Ascending aorta (tissue), 2 donors: ENCODE measurements at regions not wholly inside any gene's neighbourhood (a gene's known extent, or its start where the extent isn't known, plus 50 kb on each side); places are given as distances from the start of the nearest gene placed in this dataset.

Experiments used
- DNase-seq, 2 donors: peaks; one replicate each; pipeline ENCODE4 v3.0.0-alpha.2; 2019; ENCODE audit warnings: low spot score in 2 of 2
- H3K27ac ChIP-seq, 2 donors: fragments of 200-600 bp; sonication (generic); one replicate each; pipeline ENCODE4 v1.5.1; 2016 to 2017; ENCODE audit warnings: mild to moderate bottlenecking in 1 of 2
- H3K27me3 ChIP-seq: fragments of 200-600 bp; sonication (generic); one replicate; pipeline ENCODE4 v1.5.1; 2017
- H3K36me3 ChIP-seq, 2 donors: fragments of 200-600 bp; sonication (generic); one replicate each; pipeline ENCODE4 v1.5.1; 2016
- H3K4me1 ChIP-seq, 2 donors: fragments of 200-600 bp; sonication (generic); one replicate each; pipeline ENCODE4 v1.5.1; 2016 to 2017; ENCODE audit warnings: mild to moderate bottlenecking in 1 of 2
- H3K4me3 ChIP-seq, 2 donors: fragments of 200-600 bp; sonication (generic); one replicate each; pipeline ENCODE4 v1.5.1; 2016 to 2017; ENCODE audit warnings: mild to moderate bottlenecking in 1 of 2
- H3K9me3 ChIP-seq, 2 donors: fragments of 200-600 bp; sonication (generic); one replicate each; pipeline ENCODE4 v1.5.1; 2016
- CTCF ChIP-seq, 3 experiments: fragments of 200-600 bp in 2 of 3; fragments of 450-650 bp in 1 of 3; sonication (generic) in 2 of 3; IDR thresholded peaks; one replicate each; pipeline ENCODE4 v1.5.1; 2016 to 2019; ENCODE audit warnings: antibody characterized with exemption in 3 of 3, mild to moderate bottlenecking in 1 of 3, moderate library complexity in 1 of 3
- intact Hi-C: fragments of 100-400 bp; cut with DNase I; formaldehyde crosslinking; loops from one replicate; pipeline ENCODE4 v1.15.1; 2023

- H3K4me1 ChIP-seq, result peaks cover 6 to 15% of the 10 kb centered on the region in 2 donors
- no peak overlapping the region for H3K4me3 ChIP-seq
- no peak for TF ChIP-seq CTCF (IDR thresholded peaks at IDR 0.05)
- no peaks in the 10 kb centered on the region for H3K36me3 ChIP-seq
- no peak overlapping the region for H3K27ac ChIP-seq
- H3K27me3 ChIP-seq, result no peaks in the 10 kb centered on the region
- no peaks in the 10 kb centered on the region for H3K9me3 ChIP-seq
- no peak for DNase-seq
- intact Hi-C loops, result no loop called here
Measured at GRCh38 chr1:232139444-232139843, 490.5 kb downstream of the SIPA1L2 start.

DNA sequence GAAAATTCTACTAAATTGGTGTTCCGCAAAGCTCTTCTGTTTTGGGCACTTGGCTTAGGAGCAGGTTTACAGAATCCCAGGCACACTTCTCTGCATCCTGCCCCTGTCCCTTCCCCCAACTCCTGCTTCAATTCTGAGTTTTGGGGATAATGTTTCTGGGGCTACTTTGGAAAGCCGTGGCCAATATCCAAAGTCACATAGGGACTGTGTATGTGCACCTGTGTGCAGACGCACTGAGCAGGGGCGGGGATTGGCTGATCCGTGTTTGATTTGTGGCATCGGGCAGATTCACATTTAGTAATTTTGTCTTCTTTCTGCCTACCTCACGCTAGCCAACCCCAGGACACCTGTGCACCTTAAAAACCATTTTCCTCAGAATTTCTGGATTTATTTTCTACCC, 491.9 kb downstream of the SIPA1L2 start:
- Histone ChIP-seq H3K4me1 (peaks cover 0 to 4% of the 10 kb centered on the region in 2 donors), H3K27ac (no peak overlapping the region), H3K4me3 (no peak overlapping the region), H3K9me3 (no peaks in the 10 kb centered on the region), H3K27me3 (no peaks in the 10 kb centered on the region), H3K36me3 (no peaks in the 10 kb centered on the region)
- no peak for DNase-seq
- no peak for TF ChIP-seq CTCF (IDR thresholded peaks at IDR 0.05)
- intact Hi-C loops, result no loop called here

- no peaks in the 10 kb centered on the region for H3K36me3 ChIP-seq
- H3K27ac ChIP-seq, result no peak overlapping the region
- no peaks in the 10 kb centered on the region for H3K9me3 ChIP-seq
- no peaks in the 10 kb centered on the region for H3K4me1 ChIP-seq
- no peak for DNase-seq
- H3K4me3 ChIP-seq, result no peak overlapping the region
- H3K27me3 ChIP-seq, result no peaks in the 10 kb centered on the region
- intact Hi-C loops, result no loop called here
- TF ChIP-seq CTCF (IDR thresholded peaks at IDR 0.05), result no peak
Measured at GRCh38 chr1:232137066-232137465, 492.9 kb downstream of the SIPA1L2 start.

DNA sequence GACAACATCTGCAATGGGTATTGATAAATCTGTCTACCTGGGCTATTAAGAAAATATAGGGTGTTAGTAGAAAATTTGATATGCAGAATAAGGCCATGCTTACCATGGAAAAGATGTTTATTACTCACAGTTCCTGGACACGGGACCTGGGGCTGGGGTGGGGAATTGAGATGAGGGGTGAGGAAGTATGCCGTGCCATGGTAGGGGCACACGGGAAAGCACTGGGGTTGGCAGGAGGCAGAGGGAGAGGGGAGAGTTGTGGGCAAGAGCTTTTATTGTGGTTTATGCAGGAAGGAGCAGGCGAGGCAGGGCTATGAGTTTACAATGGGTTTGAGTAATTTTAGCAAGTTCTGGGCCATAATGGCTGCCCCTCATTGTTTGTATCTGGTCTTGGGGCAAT, 493.8 kb downstream of the SIPA1L2 start:
- Histone ChIP-seq H3K4me3 (no peak overlapping the region), H3K27ac (no peak overlapping the region), H3K9me3 (no peaks in the 10 kb centered on the region), H3K27me3 (no peaks in the 10 kb centered on the region), H3K36me3 (no peaks in the 10 kb centered on the region), H3K4me1 (no peaks in the 10 kb centered on the region)
- DNase-seq, result no peak
- intact Hi-C loops, result no loop called here
- no peak for TF ChIP-seq CTCF (IDR thresholded peaks at IDR 0.05)

DNA sequence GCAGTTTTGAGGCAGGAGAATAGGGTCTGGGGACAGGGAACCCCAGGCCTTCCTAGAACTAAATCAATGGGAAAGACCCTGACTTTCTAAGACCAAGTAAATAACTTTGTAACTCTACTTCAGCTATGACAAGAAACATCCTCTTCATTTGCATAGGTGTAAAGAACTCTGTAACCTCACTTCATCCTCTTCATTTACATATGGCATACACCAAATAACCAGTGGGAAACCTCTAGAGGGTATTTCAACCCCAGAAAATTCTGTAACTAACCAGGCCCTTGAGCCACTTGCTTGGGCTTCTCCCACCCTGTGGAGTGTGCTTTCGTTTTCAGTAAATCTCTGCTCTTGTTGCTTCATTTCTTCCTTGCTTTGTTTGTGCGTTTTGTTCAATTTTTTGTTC, 495.6 kb downstream of the SIPA1L2 start:
- no peak for DNase-seq
- Histone ChIP-seq H3K36me3 (no peaks in the 10 kb centered on the region), H3K9me3 (no peaks in the 10 kb centered on the region), H3K27ac (no peak overlapping the region), H3K4me3 (no peak overlapping the region), H3K27me3 (no peaks in the 10 kb centered on the region), H3K4me1 (no peaks in the 10 kb centered on the region)
- TF ChIP-seq CTCF (IDR thresholded peaks at IDR 0.05), result no peak
- intact Hi-C loops, result no loop called here

GRCh38 chr1:232132572-232132971, 497.4 kb downstream of the SIPA1L2 start:
- Histone ChIP-seq H3K27me3 (no peaks in the 10 kb centered on the region), H3K4me1 (no peaks in the 10 kb centered on the region), H3K9me3 (no peaks in the 10 kb centered on the region), H3K36me3 (no peaks in the 10 kb centered on the region), H3K27ac (no peak overlapping the region), H3K4me3 (no peak overlapping the region)
- no peak for DNase-seq
- intact Hi-C loops, result no loop called here
- TF ChIP-seq CTCF (IDR thresholded peaks at IDR 0.05), result no peak
